Sigmoid colon (tissue), 3 donors: ENCODE measurements at regions not wholly inside any gene's neighbourhood (a gene's known extent, or its start where the extent isn't known, plus 50 kb on each side); places are given as distances from the start of the nearest gene placed in this dataset.

Experiments used
- CTCF ChIP-seq, 4 experiments: fragments of 450-650 bp in 3 of 4; fragments of 200-600 bp in 1 of 4; IDR thresholded peaks; one replicate each; pipeline ENCODE4 v1.5.1; 2016 to 2019; ENCODE audit warnings: antibody characterized with exemption in 4 of 4, mild to moderate bottlenecking in 3 of 4, moderate library complexity in 2 of 4
- POLR2A ChIP-seq, 2 donors: fragments of 450-650 bp; IDR thresholded peaks; one replicate each; pipeline ENCODE4 v1.6.1; 2016; ENCODE audit warnings: antibody characterized with exemption in 2 of 2, mild to moderate bottlenecking in 2 of 2, moderate library complexity in 2 of 2

- TF ChIP-seq POLR2A (IDR thresholded peaks at IDR 0.05) (no peak), CTCF (IDR thresholded peaks at IDR 0.05) (no peak)
These were observed 137.9 kb upstream of the SEMA3E start for GRCh38 chr7:83786858-83787257.
